SKM-1 treated with dmso at 0.1 percent for 144 hours (cell line): ENCODE measurements at regions not wholly inside any gene's neighbourhood (a gene's known extent, or its start where the extent isn't known, plus 50 kb on each side); places are given as distances from the start of the nearest gene placed in this dataset.
"Not testable (repeated sequence)": the region's sequence is repeated elsewhere in the genome, so short reads cannot be mapped to it uniquely, and the experiment has no call there.

ENCODE experiments used
- DNase-seq: peaks from one replicate; lab custom pipeline; 2025; ENCODE audit not compliant: unreplicated experiment; lab: John Stamatoyannopoulos, UW

- peak; percentile 4 for DNase-seq
Observed at GRCh38 chr12:111274777-111275176, 94.1 kb downstream of the PHETA1 start.

DNA sequence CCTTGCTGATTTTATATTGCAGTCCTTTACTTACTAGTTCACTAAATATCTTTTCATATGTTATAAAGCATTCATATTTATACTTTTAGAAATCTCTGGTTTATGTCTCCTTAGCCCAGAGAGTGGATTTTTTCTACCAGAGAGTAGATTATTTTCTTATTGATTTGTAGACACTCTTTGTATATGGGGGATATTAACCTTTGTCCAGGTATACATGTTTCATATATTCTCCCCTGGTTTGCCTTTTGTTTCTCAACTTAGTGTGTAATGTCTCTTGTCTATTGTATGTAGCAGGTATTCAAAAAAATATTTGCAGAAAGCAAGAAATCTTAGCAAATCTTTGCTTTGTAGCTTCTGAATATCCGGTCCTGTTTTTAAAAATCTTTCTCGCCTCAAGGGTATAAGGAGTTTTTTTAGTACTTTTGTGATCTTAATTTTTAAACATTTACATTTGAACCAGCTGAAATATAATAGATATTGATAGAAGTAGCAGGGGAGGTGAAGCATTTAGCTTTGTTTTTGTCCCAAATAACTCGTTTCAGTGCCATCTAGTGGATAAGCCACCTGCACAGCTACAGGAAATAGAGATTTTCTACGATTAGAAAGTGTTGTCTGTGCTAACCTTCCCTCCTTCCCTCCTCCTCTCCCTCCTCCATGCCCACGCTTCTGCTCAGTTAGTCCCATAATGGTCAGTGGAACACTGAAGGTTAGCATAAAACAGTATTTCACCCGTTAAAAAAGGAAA lies 97.0 kb downstream of the PHETA1 start:
- DNase-seq, result peak; percentile 3

DNA sequence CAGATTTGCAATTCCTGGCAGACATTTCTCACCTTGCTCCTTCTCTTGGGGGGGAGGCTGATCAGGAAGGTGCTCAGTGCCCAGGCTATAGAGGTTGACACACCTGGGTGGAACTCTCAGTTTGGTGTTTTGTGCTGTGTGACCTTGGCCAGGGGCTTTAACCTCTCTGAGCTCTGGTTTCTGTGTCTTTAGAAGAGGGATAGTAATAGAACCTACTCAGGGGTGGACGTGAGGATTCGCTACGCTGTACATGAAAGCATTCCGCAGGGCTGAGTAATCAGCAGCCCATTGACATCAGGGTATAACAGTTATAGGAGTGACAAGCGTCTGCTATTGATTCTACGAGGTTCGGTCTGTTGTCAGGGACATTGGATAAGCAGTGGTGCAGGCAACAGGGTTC lies 98.1 kb downstream of the PHETA1 start:
- DNase-seq, result no peak

DNA sequence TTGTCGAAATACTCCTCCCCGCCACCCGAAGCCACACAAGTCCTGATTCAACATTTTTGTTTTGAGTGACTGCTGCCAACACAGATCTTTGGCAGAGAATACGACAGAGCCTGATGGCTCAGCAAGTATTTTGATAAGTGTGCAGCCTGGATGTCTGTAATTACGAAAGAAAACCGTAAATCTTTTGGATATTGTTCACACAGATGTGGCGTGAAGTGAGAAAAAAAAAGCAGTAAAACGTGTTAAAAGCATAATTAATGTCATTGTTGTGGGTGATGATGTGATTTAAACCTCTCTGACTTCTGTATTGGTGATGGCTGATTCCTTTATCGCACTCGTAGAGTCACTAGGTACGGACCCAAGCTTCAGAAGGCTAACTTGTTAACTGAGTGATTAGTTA lies 98.7 kb downstream of the PHETA1 start:
- no peak for DNase-seq

- no peak for DNase-seq
Observed at GRCh38 chr12:111269718-111270117, 99.2 kb downstream of the PHETA1 start.

GRCh38 chr12:111268738-111269572 lies 99.9 kb downstream of the PHETA1 start:
- DNase-seq, result no peak

DNA sequence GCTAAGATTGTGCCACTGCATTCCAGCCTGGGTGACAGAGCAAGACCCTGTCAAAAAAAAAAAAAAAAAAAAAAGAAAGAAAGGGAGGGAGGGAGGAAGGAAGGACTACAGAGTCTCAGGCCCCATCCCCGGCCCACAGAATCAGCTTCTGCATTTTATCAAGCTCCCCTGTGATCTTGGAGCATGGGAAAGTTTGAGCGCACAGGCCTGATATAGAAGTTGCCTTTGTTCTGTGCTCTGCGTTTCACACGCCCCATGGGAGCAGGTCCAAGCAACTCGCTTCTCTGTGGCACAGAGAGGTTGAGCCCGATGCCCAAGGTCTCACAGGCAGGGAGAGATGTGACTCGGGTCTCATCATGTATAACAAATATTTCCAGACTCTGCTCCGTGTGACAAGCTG lies 101.8 kb downstream of the PHETA1 start:
- no peak for DNase-seq

- DNase-seq, result no peak
Observed at GRCh38 chr12:111261911-111262676, 106.8 kb downstream of the PHETA1 start.

- no peak for DNase-seq
Observed at GRCh38 chr12:111260732-111261131, 108.2 kb downstream of the PHETA1 start.

- DNase-seq, result no peak
Observed at GRCh38 chr12:111259231-111259630, 109.7 kb downstream of the PHETA1 start.

DNA sequence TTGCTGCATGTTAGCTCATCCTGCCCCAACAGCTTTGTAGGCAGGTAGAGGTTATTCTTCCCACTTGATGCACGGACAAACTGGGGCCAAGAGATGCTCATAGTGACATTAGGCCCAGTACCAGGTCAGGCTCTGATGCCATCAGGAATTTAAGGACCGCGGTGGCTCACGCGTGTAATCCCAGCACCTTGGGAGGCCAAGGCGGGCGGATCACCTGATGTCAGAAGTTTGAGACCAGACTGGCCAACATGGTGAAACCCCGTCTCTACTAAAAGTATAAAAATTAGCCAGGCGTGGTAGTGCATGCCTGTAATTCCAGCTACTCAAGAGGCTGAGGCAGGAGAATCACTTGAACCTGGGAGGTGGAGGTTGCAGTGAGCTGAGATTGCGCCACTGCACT lies 110.8 kb downstream of the PHETA1 start:
- not testable (repeated sequence) for DNase-seq

DNA sequence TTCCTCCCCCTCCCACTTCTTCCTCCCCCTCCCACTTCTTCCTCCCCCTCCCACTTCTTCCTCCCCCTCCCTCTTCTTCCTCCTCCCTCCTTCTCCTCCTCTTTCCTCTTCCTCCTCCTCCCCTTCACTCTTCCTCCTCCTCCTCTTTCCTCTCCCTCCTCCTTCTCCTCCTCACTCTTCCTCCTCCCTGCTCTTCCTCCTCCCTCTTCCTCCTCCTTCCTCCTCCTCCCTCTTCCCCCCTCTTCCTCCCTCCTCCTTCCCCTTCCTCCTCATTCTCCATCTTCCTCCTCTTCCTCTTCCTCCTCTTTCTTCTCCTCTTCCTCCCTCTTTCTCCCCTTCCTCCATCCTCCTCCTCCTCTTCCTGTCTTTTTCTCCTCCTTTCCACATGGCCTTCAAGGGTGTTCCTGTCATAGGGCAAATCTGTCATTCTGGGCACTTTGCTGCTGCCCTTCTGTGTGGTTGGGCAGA lies 111.4 kb downstream of the PHETA1 start:
- DNase-seq, result no peak

DNA sequence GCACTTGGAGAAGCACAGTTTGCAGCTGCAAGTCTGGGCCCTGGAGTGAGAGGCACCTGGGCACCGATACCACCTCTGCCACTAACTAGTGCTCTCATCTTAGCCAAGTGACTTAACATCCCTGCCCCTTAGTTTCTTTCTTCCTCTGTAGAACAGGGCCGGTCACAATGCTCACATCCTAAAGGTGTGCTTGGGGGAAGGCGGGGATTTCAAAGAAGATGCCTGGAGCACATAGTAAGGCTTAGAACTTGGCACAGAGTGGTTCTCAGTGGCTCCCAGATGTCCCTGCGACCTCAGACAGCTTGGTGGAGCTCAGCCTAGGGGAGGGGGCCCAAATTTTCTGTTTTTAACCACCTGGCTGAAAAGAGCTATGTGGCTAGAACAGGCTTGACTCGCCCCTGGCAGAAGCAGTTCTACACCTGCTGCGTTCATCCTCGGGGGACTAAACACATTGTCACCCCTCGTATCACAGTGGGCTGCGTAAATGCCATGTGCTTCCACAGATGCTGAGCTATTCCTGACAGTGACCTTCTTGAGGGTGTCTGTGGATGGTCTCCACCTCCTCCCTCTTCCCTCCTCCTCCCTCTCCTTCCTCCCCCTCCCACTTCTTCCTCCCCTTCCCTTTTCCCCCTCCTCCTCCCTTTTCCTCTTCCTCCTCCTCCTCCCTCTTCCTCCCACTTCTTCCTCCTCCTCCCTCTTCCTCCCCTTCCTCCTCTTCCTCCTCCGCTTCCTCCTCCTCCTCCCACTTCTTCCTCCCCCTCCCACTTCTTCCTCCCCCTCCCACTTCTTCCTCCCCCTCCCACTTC lies 112.1 kb downstream of the PHETA1 start:
- no peak for DNase-seq

GRCh38 chr12:111255261-111255660 lies 113.6 kb downstream of the PHETA1 start:
- DNase-seq, result no peak

DNA sequence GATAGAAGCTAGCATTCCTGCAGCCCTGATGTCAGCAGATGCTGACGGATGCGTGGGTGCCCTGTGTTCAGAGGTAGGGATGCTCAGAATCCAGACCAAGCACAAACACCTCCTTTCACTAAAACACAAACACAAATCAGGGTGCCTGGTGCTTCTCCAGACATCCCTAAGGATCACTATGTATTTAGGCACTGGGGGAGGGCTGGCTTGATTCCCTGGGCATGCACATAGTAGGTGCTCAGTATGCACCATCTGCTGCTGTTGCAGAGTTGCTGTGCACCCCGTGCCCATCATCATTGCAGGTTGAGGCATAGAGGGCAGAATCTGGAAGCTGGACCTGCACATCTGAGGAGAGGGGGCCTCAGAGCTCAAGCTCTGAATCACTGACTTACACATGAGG lies 114.8 kb downstream of the PHETA1 start:
- no peak for DNase-seq

DNA sequence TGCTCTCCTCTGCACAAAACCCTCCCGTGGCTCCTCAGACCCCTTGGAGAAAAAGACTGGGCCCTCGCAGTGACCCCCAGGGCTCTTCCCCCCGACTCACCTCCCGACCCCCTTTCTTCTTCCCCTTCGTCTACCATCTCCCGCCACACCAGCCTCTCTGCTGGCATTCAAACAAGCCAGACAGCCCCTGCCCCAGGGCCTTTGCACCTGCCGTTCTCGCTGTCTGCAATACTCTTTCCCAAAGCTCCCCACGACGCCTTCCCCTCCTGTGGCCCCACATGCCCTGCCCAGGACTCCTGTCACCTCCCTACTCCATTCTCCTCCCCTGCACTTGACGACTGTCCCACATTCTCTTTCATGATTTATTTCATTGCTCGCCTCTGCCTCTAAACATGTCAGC lies 115.7 kb downstream of the PHETA1 start:
- no peak for DNase-seq

DNA sequence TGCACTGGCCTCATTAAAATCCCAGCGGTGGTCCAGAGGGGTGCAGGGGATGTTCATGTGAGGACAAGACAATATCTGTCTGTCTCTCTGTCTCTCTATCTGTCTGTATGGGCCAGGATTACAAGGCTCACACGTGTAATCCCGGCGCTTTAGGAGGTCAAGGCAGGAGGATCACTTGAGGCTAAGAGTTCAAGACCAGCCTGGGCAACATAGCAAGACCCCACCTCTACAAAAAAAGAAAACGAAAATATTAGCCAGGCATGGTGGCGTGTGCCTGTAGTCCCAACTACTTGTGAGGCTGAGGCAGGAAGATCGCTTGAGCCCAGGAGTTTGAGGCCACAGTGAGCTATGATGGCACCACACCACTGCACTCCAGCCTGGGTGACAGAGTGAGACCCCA lies 117.1 kb downstream of the PHETA1 start:
- no peak for DNase-seq

DNA sequence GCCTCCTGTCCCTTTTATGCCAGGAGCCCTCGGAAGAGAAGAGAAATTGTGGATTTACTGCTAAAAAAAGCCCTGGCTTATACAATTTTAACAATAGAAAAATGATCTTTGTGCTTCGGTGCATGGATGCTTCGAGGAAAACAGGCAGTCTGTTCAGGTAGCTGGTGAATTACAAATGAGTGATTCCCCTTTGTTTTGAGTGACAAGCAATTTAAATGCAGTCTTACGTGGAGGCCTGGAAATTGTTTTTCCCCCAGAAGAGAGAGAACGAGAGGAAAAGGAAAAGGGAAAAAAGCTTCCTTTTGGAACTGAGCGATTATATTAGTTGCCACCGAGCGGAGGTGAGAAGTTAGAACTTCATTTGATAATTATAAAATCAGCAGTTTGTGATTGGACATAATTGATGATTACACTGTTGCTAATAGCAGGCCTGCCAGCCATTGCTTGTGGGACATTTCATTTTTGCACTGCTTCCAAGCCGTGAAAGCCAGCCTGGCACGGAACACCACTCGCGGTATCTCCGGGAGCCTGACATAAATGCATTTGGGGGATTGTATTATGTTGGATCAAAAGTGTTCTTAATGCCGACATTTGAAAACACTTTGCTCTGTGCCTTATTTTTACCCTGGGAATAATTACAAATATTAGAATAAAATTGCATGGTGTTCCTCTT lies 117.7 kb downstream of the PHETA1 start:
- no peak for DNase-seq

GRCh38 chr12:111250251-111250881 lies 118.5 kb downstream of the PHETA1 start:
- no peak for DNase-seq

- no peak for DNase-seq
Observed at GRCh38 chr12:111249757-111250156, 119.1 kb downstream of the PHETA1 start.
